NT2/D1 (cell line): ENCODE measurements at regions not wholly inside any gene's neighbourhood (a gene's known extent, or its start where the extent isn't known, plus 50 kb on each side); places are given as distances from the start of the nearest gene placed in this dataset.

ENCODE experiments used
- SUZ12 ChIP-seq: IDR thresholded peaks from 2 replicates; pipeline ENCODE4 v1.6.1; 2011; ENCODE audit not compliant: insufficient read length, insufficient read depth; ENCODE audit errors: extremely low read depth
- YY1 ChIP-seq: IDR thresholded peaks from 2 replicates; pipeline ENCODE4 v1.6.1; 2011; ENCODE audit not compliant: insufficient read length, insufficient read depth
- ZNF274 ChIP-seq: IDR thresholded peaks from 2 replicates; pipeline ENCODE4 v1.6.1; 2011; ENCODE audit warnings: mild to moderate bottlenecking, low read depth, low read length

GRCh38 chr13:31957772-31958171 lies 73.8 kb upstream of the FRY start:
- TF ChIP-seq ZNF274 (no peak), YY1 (no peak), SUZ12 (no peak)
